Glutamatergic neuron (in vitro differentiated cells): ENCODE measurements at regions not wholly inside any gene's neighbourhood (a gene's known extent, or its start where the extent isn't known, plus 50 kb on each side); places are given as distances from the start of the nearest gene placed in this dataset.

Experiments used
- DNase-seq: peaks from one replicate; pipeline ENCODE4 v3.0.0; 2022
- H3K27ac Mint-ChIP-seq: one replicate; pipeline ENCODE4 v1.8.0; 2020; ENCODE audit warnings: mild to moderate bottlenecking, mixed read lengths, inconsistent platforms; ENCODE audit not compliant: unreplicated experiment
- H3K27me3 Mint-ChIP-seq: one replicate; pipeline ENCODE4 v1.8.0; 2020; ENCODE audit warnings: mild to moderate bottlenecking, moderate library complexity, mixed read lengths, inconsistent platforms; ENCODE audit not compliant: unreplicated experiment
- H3K36me3 Mint-ChIP-seq: one replicate; pipeline ENCODE4 v1.8.0; 2020; ENCODE audit warnings: mild to moderate bottlenecking, mixed read lengths, inconsistent platforms; ENCODE audit not compliant: unreplicated experiment
- H3K4me1 Mint-ChIP-seq: one replicate; pipeline ENCODE4 v1.8.0; 2020; ENCODE audit warnings: mild to moderate bottlenecking, low read depth, mixed read lengths, inconsistent platforms; ENCODE audit not compliant: unreplicated experiment
- H3K4me3 Mint-ChIP-seq: one replicate; pipeline ENCODE4 v1.8.0; 2020; ENCODE audit warnings: mild to moderate bottlenecking, mixed read lengths, inconsistent platforms; ENCODE audit not compliant: unreplicated experiment
- H3K9me3 Mint-ChIP-seq: one replicate; pipeline ENCODE4 v1.8.0; 2020; ENCODE audit warnings: mild to moderate bottlenecking, moderate library complexity, mixed read lengths, inconsistent platforms; ENCODE audit not compliant: unreplicated experiment
- TF ChIP-seq, protein P1 (sequence below): fragments of 200-600 bp; sonication (generic); IDR thresholded peaks from one replicate; pipeline ENCODE4 v1.5.0; 2021; ENCODE audit not compliant: partially characterized antibody, unreplicated experiment

DNA sequence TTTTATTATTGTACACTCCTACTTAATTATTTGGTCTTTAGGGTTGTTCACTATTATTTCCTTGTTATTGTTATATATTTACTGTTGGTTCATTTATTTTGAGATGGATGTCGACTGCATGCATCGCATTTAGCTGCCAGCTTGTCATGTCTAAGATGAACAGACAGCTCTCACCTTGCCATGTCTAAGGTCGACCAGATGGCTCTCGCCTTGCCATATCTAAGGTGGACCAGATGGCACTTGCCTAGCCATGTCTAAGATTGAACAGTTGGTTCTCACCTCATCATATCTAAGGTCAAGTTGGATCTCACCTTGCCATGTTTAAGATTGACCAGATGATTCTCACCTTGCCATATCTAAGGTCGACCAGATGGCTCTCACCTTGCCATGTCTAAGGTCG lies 1440.9 kb downstream of the UQCRFS1 start:
- H3K9me3 Mint-ChIP-seq: peaks cover 69% of the 10 kb centered on the region
- peaks cover 18% of the 10 kb centered on the region for H3K27me3 Mint-ChIP-seq
- TF ChIP-seq, protein P1, sequence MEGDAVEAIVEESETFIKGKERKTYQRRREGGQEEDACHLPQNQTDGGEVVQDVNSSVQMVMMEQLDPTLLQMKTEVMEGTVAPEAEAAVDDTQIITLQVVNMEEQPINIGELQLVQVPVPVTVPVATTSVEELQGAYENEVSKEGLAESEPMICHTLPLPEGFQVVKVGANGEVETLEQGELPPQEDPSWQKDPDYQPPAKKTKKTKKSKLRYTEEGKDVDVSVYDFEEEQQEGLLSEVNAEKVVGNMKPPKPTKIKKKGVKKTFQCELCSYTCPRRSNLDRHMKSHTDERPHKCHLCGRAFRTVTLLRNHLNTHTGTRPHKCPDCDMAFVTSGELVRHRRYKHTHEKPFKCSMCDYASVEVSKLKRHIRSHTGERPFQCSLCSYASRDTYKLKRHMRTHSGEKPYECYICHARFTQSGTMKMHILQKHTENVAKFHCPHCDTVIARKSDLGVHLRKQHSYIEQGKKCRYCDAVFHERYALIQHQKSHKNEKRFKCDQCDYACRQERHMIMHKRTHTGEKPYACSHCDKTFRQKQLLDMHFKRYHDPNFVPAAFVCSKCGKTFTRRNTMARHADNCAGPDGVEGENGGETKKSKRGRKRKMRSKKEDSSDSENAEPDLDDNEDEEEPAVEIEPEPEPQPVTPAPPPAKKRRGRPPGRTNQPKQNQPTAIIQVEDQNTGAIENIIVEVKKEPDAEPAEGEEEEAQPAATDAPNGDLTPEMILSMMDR: no peak
- H3K27ac Mint-ChIP-seq: no peak overlapping the region
- H3K36me3 Mint-ChIP-seq: peaks cover 96% of the 10 kb centered on the region
- no peaks in the 10 kb centered on the region for H3K4me1 Mint-ChIP-seq
- DNase-seq: no peak
- no peak overlapping the region for H3K4me3 Mint-ChIP-seq

DNA sequence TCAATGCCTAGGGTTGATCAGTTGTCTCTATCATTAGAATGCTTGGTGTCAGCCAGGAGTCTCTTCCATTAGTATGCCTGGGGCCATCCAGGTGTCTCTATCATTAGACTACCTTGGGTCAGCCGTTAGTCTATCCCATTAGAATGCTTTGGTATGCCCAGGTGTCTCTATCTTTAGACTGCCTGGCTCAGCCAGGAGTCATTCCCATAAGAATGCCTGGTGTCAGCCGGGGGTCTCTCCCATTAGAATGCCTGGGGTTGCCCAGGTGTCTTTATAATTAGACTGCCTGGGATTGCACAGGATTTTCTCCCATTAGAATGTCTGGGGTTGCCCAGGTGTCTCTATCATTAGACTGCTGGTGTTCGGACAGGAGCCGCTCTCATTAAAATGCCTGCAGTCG lies 1442.9 kb downstream of the UQCRFS1 start:
- H3K4me1 Mint-ChIP-seq: no peaks in the 10 kb centered on the region
- DNase-seq: no peak
- no peak overlapping the region for H3K4me3 Mint-ChIP-seq
- H3K27ac Mint-ChIP-seq: no peak overlapping the region
- H3K9me3 Mint-ChIP-seq: peaks cover 68% of the 10 kb centered on the region
- peaks cover 81% of the 10 kb centered on the region for H3K36me3 Mint-ChIP-seq
- TF ChIP-seq, protein P1: no peak
- H3K27me3 Mint-ChIP-seq: peaks cover 14% of the 10 kb centered on the region

DNA sequence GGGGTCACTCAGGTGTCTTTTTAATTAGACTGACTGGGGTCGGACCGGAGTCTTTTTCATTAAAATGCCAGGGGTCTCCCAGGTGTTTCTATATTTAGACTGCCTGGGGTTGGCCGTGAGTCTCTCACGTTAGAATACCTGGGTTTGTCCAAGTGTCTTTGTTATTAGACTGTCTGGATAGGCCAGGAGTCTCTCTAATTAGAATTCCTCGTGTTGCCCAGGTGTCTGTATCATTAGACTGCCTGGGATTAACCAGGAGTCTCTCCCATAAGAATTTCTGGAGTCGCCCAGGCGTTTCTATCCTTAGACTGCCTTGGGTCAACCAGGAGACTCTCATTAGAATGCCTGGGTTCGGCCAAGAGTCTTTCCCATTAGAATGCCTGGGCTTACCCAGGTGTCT lies 1445.7 kb downstream of the UQCRFS1 start:
- TF ChIP-seq, protein P1: no peak
- Mint-ChIP-seq H3K4me3 (no peak overlapping the region), H3K36me3 (peaks cover 79% of the 10 kb centered on the region), H3K9me3 (peaks cover 69% of the 10 kb centered on the region), H3K27me3 (peaks cover 14% of the 10 kb centered on the region), H3K27ac (no peak overlapping the region), H3K4me1 (no peaks in the 10 kb centered on the region)
- DNase-seq: no peak

DNA sequence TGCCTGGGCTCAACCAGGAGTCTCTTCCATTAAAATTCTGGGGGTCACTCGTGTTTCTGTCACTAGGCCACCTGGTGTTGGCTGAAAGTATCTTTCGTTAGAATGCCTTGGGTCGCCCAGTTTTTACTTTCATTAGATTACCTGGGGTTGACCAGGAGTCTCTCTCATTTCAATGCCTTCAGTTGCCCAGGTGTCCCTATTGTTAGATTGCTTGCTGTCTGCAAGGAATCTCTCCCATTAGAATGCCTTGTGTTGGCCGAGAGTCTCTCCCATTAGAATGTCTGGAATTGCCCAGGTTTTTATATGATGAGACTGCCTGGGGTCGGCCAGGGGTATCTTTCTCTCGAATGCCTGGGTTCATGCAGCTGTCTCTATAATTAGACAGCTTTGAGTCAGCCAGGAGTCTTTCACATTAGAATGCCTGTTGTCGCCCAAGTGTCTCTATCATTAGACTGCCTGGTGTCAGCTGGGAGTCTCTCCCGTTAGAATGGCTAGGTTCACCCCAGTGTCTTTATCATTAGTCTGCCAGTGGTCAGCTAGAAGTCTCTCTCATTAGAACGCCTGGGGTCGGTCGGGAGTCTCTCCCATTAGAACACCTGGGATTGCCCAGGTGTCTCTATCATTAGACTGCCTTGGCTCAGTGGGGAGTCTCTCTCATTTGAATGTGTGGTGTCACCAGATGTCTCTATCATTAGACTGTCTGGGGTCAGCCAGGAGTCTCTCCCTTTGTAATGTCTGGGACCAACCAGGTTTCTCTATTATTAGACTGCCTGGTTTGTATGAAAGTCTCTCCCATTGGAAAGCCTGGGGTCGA lies 1446.8 kb downstream of the UQCRFS1 start:
- peaks cover 68% of the 10 kb centered on the region for H3K9me3 Mint-ChIP-seq
- peaks cover 7% of the 10 kb centered on the region for H3K27me3 Mint-ChIP-seq
- no peak for DNase-seq
- H3K27ac Mint-ChIP-seq: no peak overlapping the region
- TF ChIP-seq, protein P1: no peak
- H3K36me3 Mint-ChIP-seq: peaks cover 77% of the 10 kb centered on the region
- no peaks in the 10 kb centered on the region for H3K4me1 Mint-ChIP-seq
- no peak overlapping the region for H3K4me3 Mint-ChIP-seq

DNA sequence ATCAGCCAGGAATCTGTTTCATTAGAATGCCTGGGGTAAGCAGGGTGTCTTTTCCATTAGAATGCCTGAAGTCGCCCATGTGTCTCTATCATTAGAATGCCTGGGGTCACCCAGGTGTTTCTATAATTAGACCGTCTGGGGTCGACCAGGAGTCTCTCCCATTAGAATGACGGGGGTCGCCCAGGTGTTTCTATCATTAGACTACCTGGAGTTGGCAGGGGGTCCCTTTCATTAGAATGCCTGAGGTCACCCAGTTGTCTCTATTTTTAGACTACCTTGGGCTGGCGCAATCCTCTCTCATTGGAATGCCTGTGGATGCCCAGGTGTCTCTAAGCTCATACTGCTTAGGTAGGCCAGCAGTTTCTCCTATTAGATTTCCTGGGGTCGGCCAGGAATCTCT lies 1447.6 kb downstream of the UQCRFS1 start:
- Mint-ChIP-seq H3K9me3 (peaks cover 70% of the 10 kb centered on the region), H3K4me3 (no peak overlapping the region), H3K4me1 (no peaks in the 10 kb centered on the region), H3K27me3 (peaks cover 7% of the 10 kb centered on the region), H3K36me3 (peaks cover 77% of the 10 kb centered on the region), H3K27ac (no peak overlapping the region)
- DNase-seq: no peak
- TF ChIP-seq, protein P1: no peak
